Endothelial cell of umbilical vein (primary cell): ENCODE measurements at regions not wholly inside any gene's neighbourhood (a gene's known extent, or its start where the extent isn't known, plus 50 kb on each side); places are given as distances from the start of the nearest gene placed in this dataset.

Experiments used
- EZH2 ChIP-seq: IDR thresholded peaks from 2 replicates; pipeline ENCODE4 v1.6.1; 2012; ENCODE audit warnings: borderline replicate concordance, low read depth, mild to moderate bottlenecking, moderate library complexity, low read length, inconsistent platforms; ENCODE audit not compliant: severe bottlenecking
- FOS ChIP-seq: IDR thresholded peaks from 2 replicates; pipeline ENCODE4 v1.6.1; 2011; ENCODE audit warnings: mild to moderate bottlenecking, low read length, moderate library complexity, borderline replicate concordance; ENCODE audit not compliant: insufficient read depth
- JUN ChIP-seq: IDR thresholded peaks from 2 replicates; pipeline ENCODE4 v1.6.1; 2011; ENCODE audit warnings: borderline replicate concordance, low read depth; ENCODE audit not compliant: insufficient read length, insufficient read depth
- MYC ChIP-seq: IDR thresholded peaks from one replicate; pipeline ENCODE4 v1.6.1; 2011; ENCODE audit warnings: mild to moderate bottlenecking, low read depth, low read length
- POLR2A ChIP-seq: IDR thresholded peaks from 2 replicates; pipeline ENCODE4 v1.6.1; 2012; ENCODE audit warnings: low read depth, mild to moderate bottlenecking, control low read depth, low read length
- POLR2AphosphoS5 ChIP-seq: IDR thresholded peaks from 2 replicates; pipeline ENCODE4 v1.6.1; 2012; ENCODE audit warnings: low read depth, mild to moderate bottlenecking, control low read depth, low read length, moderate library complexity; ENCODE audit not compliant: insufficient read depth
- TF ChIP-seq, protein P1 (sequence below), 2 donors: IDR thresholded peaks; 1 replicate in 1 of 2; 2 replicates in 1 of 2; pipeline ENCODE4 v1.5.1; 2011; ENCODE audit warnings: low read length in 2 of 2, mild to moderate bottlenecking in 2 of 2, moderate library complexity in 2 of 2, control low read depth in 1 of 2, inconsistent platforms in 1 of 2, low read depth in 1 of 2; ENCODE audit not compliant: insufficient read depth in 1 of 2; ENCODE audit errors: extremely low read depth in 1 of 2
- TF ChIP-seq, protein P2 (sequence below): IDR thresholded peaks from 2 replicates; pipeline ENCODE4 v1.6.1; 2011; ENCODE audit not compliant: insufficient read depth, insufficient read length

DNA sequence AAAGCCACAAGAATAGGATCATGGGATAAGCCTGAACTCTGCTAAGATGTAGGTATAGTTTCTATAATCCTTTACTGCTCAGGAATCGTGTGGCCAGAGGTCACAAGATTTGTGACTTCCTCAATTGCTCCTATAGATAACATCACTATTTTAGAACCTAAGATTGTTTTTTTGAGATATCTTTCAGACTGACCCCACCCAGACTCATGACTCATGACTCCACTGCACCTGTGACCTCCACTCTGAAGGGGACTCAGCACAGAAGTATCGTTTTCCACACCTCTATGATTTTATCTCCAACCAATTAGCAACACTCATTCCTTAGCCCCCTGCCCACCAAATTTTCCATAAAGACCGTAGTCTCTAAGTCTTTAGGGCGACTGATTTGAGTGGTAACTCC is 124.5 kb upstream of the KCNK1 start:
- TF ChIP-seq, protein P1, sequence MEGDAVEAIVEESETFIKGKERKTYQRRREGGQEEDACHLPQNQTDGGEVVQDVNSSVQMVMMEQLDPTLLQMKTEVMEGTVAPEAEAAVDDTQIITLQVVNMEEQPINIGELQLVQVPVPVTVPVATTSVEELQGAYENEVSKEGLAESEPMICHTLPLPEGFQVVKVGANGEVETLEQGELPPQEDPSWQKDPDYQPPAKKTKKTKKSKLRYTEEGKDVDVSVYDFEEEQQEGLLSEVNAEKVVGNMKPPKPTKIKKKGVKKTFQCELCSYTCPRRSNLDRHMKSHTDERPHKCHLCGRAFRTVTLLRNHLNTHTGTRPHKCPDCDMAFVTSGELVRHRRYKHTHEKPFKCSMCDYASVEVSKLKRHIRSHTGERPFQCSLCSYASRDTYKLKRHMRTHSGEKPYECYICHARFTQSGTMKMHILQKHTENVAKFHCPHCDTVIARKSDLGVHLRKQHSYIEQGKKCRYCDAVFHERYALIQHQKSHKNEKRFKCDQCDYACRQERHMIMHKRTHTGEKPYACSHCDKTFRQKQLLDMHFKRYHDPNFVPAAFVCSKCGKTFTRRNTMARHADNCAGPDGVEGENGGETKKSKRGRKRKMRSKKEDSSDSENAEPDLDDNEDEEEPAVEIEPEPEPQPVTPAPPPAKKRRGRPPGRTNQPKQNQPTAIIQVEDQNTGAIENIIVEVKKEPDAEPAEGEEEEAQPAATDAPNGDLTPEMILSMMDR (IDR thresholded peaks at IDR 0.05; ENCODE audit: extremely low read depth in 1 of 2, insufficient read depth in 1 of 2, low read depth in 1 of 2, low read length in 2 of 2) = no peak
- TF ChIP-seq FOS (no peak), POLR2AphosphoS5 (no peak), POLR2A (no peak), EZH2 (no peak), JUN (no peak), MYC (no peak)
- TF ChIP-seq, protein P2, sequence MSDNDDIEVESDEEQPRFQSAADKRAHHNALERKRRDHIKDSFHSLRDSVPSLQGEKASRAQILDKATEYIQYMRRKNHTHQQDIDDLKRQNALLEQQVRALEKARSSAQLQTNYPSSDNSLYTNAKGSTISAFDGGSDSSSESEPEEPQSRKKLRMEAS = no peak
